Superior temporal gyrus (tissue), 1 donor: ENCODE measurements at regions not wholly inside any gene's neighbourhood (a gene's known extent, or its start where the extent isn't known, plus 50 kb on each side); places are given as distances from the start of the nearest gene placed in this dataset.

Source experiments
- DNase-seq: peaks from one replicate; pipeline ENCODE4 v3.0.0-alpha.2; 2016; ENCODE audit errors: extremely low spot score

- DNase-seq: no peak
Measured at GRCh38 chr10:3992382-3993178, 207.6 kb upstream of the KLF6 start.

- DNase-seq: no peak
Measured at GRCh38 chr10:3990307-3990706, 205.3 kb upstream of the KLF6 start.

GRCh38 chr10:3987143-3987974 lies 202.3 kb upstream of the KLF6 start:
- no peak for DNase-seq

- DNase-seq: no peak
Measured at GRCh38 chr10:3986493-3987142, 201.6 kb upstream of the KLF6 start.

- DNase-seq: no peak
Measured at GRCh38 chr10:3982746-3983442, 197.9 kb upstream of the KLF6 start.

- DNase-seq: no peak
Measured at GRCh38 chr10:3981300-3981699, 196.3 kb upstream of the KLF6 start.

GRCh38 chr10:3980660-3981059 lies 195.7 kb upstream of the KLF6 start:
- DNase-seq: no peak

- DNase-seq: no peak
Measured at GRCh38 chr10:3980144-3980543, 195.1 kb upstream of the KLF6 start.

- no peak for DNase-seq
Measured at GRCh38 chr10:3978761-3979160, 193.8 kb upstream of the KLF6 start.

- no peak for DNase-seq
Measured at GRCh38 chr10:3978174-3978573, 193.2 kb upstream of the KLF6 start.

- no peak for DNase-seq
Measured at GRCh38 chr10:3977761-3978160, 192.8 kb upstream of the KLF6 start.

GRCh38 chr10:3976718-3977117 lies 191.7 kb upstream of the KLF6 start:
- DNase-seq: no peak

GRCh38 chr10:3976171-3976570 lies 191.2 kb upstream of the KLF6 start:
- no peak for DNase-seq

GRCh38 chr10:3975016-3975415 lies 190.0 kb upstream of the KLF6 start:
- no peak for DNase-seq

- DNase-seq: no peak
Measured at GRCh38 chr10:3972460-3973301, 187.7 kb upstream of the KLF6 start.

- DNase-seq: no peak
Measured at GRCh38 chr10:3971713-3972112, 186.7 kb upstream of the KLF6 start.

GRCh38 chr10:3969876-3970666 lies 185.1 kb upstream of the KLF6 start:
- no peak for DNase-seq

GRCh38 chr10:3968727-3969126 lies 183.7 kb upstream of the KLF6 start:
- no peak for DNase-seq

- no peak for DNase-seq
Measured at GRCh38 chr10:3964516-3964915, 179.5 kb upstream of the KLF6 start.

- no peak for DNase-seq
Measured at GRCh38 chr10:3963191-3963673, 178.2 kb upstream of the KLF6 start.
